ENCODE measurements at regions not wholly inside any gene's neighbourhood (a gene's known extent, or its start where the extent isn't known, plus 50 kb on each side); places are given as distances from the start of the nearest gene placed in this dataset.
"Not testable (repeated sequence)": the region's sequence is repeated elsewhere in the genome, so short reads cannot be mapped to it uniquely, and the experiment has no call there.

GRCh38 chr17:56710986-56711385 lies 117.5 kb downstream of the NOG start:
- H3K9ac ChIP-seq (ENCODE audit: low read depth in 1 of 2, low read length in 2 of 2): no peak overlapping the region
- no peaks in the 10 kb centered on the region for H3K36me3 ChIP-seq (ENCODE audit: control insufficient read depth in 2 of 2, insufficient read depth in 2 of 2, low read length in 2 of 2)
- H3K27ac ChIP-seq (ENCODE audit: low read depth in 2 of 2, low read length in 2 of 2): no peak overlapping the region
- H3K9me3 ChIP-seq (ENCODE audit: control insufficient read depth in 2 of 2, low read length in 2 of 2): no peaks in the 10 kb centered on the region
- H3K4me1 ChIP-seq (ENCODE audit: control insufficient read depth in 2 of 2, insufficient read depth in 2 of 2, low read length in 2 of 2): no peaks in the 10 kb centered on the region
- H3K4me3 ChIP-seq (ENCODE audit: low read length in 2 of 2): no peak overlapping the region
- peaks cover 0 to 2% of the 10 kb centered on the region in 2 donors for H3K27me3 ChIP-seq (ENCODE audit: control insufficient read depth in 2 of 2, insufficient read depth in 2 of 2, low read length in 2 of 2)

- H3K9me3 ChIP-seq (ENCODE audit: control insufficient read depth in 2 of 2, low read length in 2 of 2): no peaks in the 10 kb centered on the region
- H3K27me3 ChIP-seq (ENCODE audit: control insufficient read depth in 2 of 2, insufficient read depth in 2 of 2, low read length in 2 of 2): peaks cover 0 to 2% of the 10 kb centered on the region in 2 donors
- H3K4me1 ChIP-seq (ENCODE audit: control insufficient read depth in 2 of 2, insufficient read depth in 2 of 2, low read length in 2 of 2): no peaks in the 10 kb centered on the region
- no peak overlapping the region for H3K4me3 ChIP-seq (ENCODE audit: low read length in 2 of 2)
- no peak overlapping the region for H3K27ac ChIP-seq (ENCODE audit: low read depth in 2 of 2, low read length in 2 of 2)
- no peaks in the 10 kb centered on the region for H3K36me3 ChIP-seq (ENCODE audit: control insufficient read depth in 2 of 2, insufficient read depth in 2 of 2, low read length in 2 of 2)
- no peak overlapping the region for H3K9ac ChIP-seq (ENCODE audit: low read depth in 1 of 2, low read length in 2 of 2)
Measured at GRCh38 chr17:56715613-56716357, 117.9 kb downstream of the C17orf67 start.

GRCh38 chr17:56717471-56717870 lies 116.2 kb downstream of the C17orf67 start:
- Histone ChIP-seq H3K9ac (ENCODE audit: low read depth in 1 of 2, low read length in 2 of 2) (no peak overlapping the region), H3K4me3 (ENCODE audit: low read length in 2 of 2) (no peak overlapping the region), H3K4me1 (ENCODE audit: control insufficient read depth in 2 of 2, insufficient read depth in 2 of 2, low read length in 2 of 2) (no peaks in the 10 kb centered on the region), H3K9me3 (ENCODE audit: control insufficient read depth in 2 of 2, low read length in 2 of 2) (no peaks in the 10 kb centered on the region), H3K27ac (ENCODE audit: low read depth in 2 of 2, low read length in 2 of 2) (no peak overlapping the region), H3K36me3 (ENCODE audit: control insufficient read depth in 2 of 2, insufficient read depth in 2 of 2, low read length in 2 of 2) (no peaks in the 10 kb centered on the region), H3K27me3 (ENCODE audit: control insufficient read depth in 2 of 2, insufficient read depth in 2 of 2, low read length in 2 of 2) (peaks cover 0 to 2% of the 10 kb centered on the region in 2 donors)

- Histone ChIP-seq H3K4me3 (ENCODE audit: low read length in 2 of 2) (no peak overlapping the region), H3K36me3 (ENCODE audit: control insufficient read depth in 2 of 2, insufficient read depth in 2 of 2, low read length in 2 of 2) (no peaks in the 10 kb centered on the region), H3K27ac (ENCODE audit: low read depth in 2 of 2, low read length in 2 of 2) (no peak overlapping the region), H3K27me3 (ENCODE audit: control insufficient read depth in 2 of 2, insufficient read depth in 2 of 2, low read length in 2 of 2) (peaks cover 0 to 2% of the 10 kb centered on the region in 2 donors), H3K9me3 (ENCODE audit: control insufficient read depth in 2 of 2, low read length in 2 of 2) (no peaks in the 10 kb centered on the region), H3K9ac (ENCODE audit: low read depth in 1 of 2, low read length in 2 of 2) (no peak overlapping the region), H3K4me1 (ENCODE audit: control insufficient read depth in 2 of 2, insufficient read depth in 2 of 2, low read length in 2 of 2) (no peaks in the 10 kb centered on the region)
Measured at GRCh38 chr17:56718515-56718914, 115.2 kb downstream of the C17orf67 start.

GRCh38 chr17:56723421-56723820 lies 110.3 kb downstream of the C17orf67 start:
- H3K9me3 ChIP-seq (ENCODE audit: control insufficient read depth in 2 of 2, low read length in 2 of 2): no peaks in the 10 kb centered on the region
- no peaks in the 10 kb centered on the region for H3K27me3 ChIP-seq (ENCODE audit: control insufficient read depth in 2 of 2, insufficient read depth in 2 of 2, low read length in 2 of 2)
- H3K4me3 ChIP-seq (ENCODE audit: low read length in 2 of 2): no peak overlapping the region
- no peak overlapping the region for H3K9ac ChIP-seq (ENCODE audit: low read depth in 1 of 2, low read length in 2 of 2)
- H3K36me3 ChIP-seq (ENCODE audit: control insufficient read depth in 2 of 2, insufficient read depth in 2 of 2, low read length in 2 of 2): no peaks in the 10 kb centered on the region
- H3K27ac ChIP-seq (ENCODE audit: low read depth in 2 of 2, low read length in 2 of 2): no peak overlapping the region
- H3K4me1 ChIP-seq (ENCODE audit: control insufficient read depth in 2 of 2, insufficient read depth in 2 of 2, low read length in 2 of 2): peaks cover 0 to 3% of the 10 kb centered on the region in 2 donors

GRCh38 chr17:56724664-56725063 lies 109.1 kb downstream of the C17orf67 start:
- peaks cover 0 to 3% of the 10 kb centered on the region in 2 donors for H3K4me1 ChIP-seq (ENCODE audit: control insufficient read depth in 2 of 2, insufficient read depth in 2 of 2, low read length in 2 of 2)
- H3K27ac ChIP-seq (ENCODE audit: low read depth in 2 of 2, low read length in 2 of 2): no peak overlapping the region
- no peak overlapping the region for H3K4me3 ChIP-seq (ENCODE audit: low read length in 2 of 2)
- no peaks in the 10 kb centered on the region for H3K36me3 ChIP-seq (ENCODE audit: control insufficient read depth in 2 of 2, insufficient read depth in 2 of 2, low read length in 2 of 2)
- no peaks in the 10 kb centered on the region for H3K27me3 ChIP-seq (ENCODE audit: control insufficient read depth in 2 of 2, insufficient read depth in 2 of 2, low read length in 2 of 2)
- H3K9ac ChIP-seq (ENCODE audit: low read depth in 1 of 2, low read length in 2 of 2): no peak overlapping the region
- no peaks in the 10 kb centered on the region for H3K9me3 ChIP-seq (ENCODE audit: control insufficient read depth in 2 of 2, low read length in 2 of 2)

- Histone ChIP-seq H3K27me3 (ENCODE audit: control insufficient read depth in 2 of 2, insufficient read depth in 2 of 2, low read length in 2 of 2) (no peaks in the 10 kb centered on the region), H3K27ac (ENCODE audit: low read depth in 2 of 2, low read length in 2 of 2) (no peak overlapping the region), H3K4me1 (ENCODE audit: control insufficient read depth in 2 of 2, insufficient read depth in 2 of 2, low read length in 2 of 2) (peaks cover 0 to 3% of the 10 kb centered on the region in 2 donors), H3K36me3 (ENCODE audit: control insufficient read depth in 2 of 2, insufficient read depth in 2 of 2, low read length in 2 of 2) (no peaks in the 10 kb centered on the region), H3K9me3 (ENCODE audit: control insufficient read depth in 2 of 2, low read length in 2 of 2) (no peaks in the 10 kb centered on the region), H3K4me3 (ENCODE audit: low read length in 2 of 2) (no peak overlapping the region), H3K9ac (ENCODE audit: low read depth in 1 of 2, low read length in 2 of 2) (no peak overlapping the region)
Measured at GRCh38 chr17:56725144-56725543, 108.6 kb downstream of the C17orf67 start.

- no peak overlapping the region for H3K27ac ChIP-seq (ENCODE audit: low read depth in 2 of 2, low read length in 2 of 2)
- peaks cover 0 to 3% of the 10 kb centered on the region in 2 donors for H3K4me1 ChIP-seq (ENCODE audit: control insufficient read depth in 2 of 2, insufficient read depth in 2 of 2, low read length in 2 of 2)
- H3K4me3 ChIP-seq (ENCODE audit: low read length in 2 of 2): no peak overlapping the region
- no peak overlapping the region for H3K9ac ChIP-seq (ENCODE audit: low read depth in 1 of 2, low read length in 2 of 2)
- H3K27me3 ChIP-seq (ENCODE audit: control insufficient read depth in 2 of 2, insufficient read depth in 2 of 2, low read length in 2 of 2): no peaks in the 10 kb centered on the region
- no peaks in the 10 kb centered on the region for H3K36me3 ChIP-seq (ENCODE audit: control insufficient read depth in 2 of 2, insufficient read depth in 2 of 2, low read length in 2 of 2)
- H3K9me3 ChIP-seq (ENCODE audit: control insufficient read depth in 2 of 2, low read length in 2 of 2): no peaks in the 10 kb centered on the region
Measured at GRCh38 chr17:56727876-56728617, 105.7 kb downstream of the C17orf67 start.

- not testable (repeated sequence) for H3K36me3 ChIP-seq (ENCODE audit: control insufficient read depth in 2 of 2, insufficient read depth in 2 of 2, low read length in 2 of 2); H3K4me1 ChIP-seq (ENCODE audit: control insufficient read depth in 2 of 2, insufficient read depth in 2 of 2, low read length in 2 of 2); H3K4me3 ChIP-seq (ENCODE audit: low read length in 2 of 2); H3K27me3 ChIP-seq (ENCODE audit: control insufficient read depth in 2 of 2, insufficient read depth in 2 of 2, low read length in 2 of 2); H3K9ac ChIP-seq (ENCODE audit: low read depth in 1 of 2, low read length in 2 of 2); H3K9me3 ChIP-seq (ENCODE audit: control insufficient read depth in 2 of 2, low read length in 2 of 2); H3K27ac ChIP-seq (ENCODE audit: low read depth in 2 of 2, low read length in 2 of 2)
Measured at GRCh38 chr17:56731096-56731495, 102.6 kb downstream of the C17orf67 start.

- Histone ChIP-seq H3K4me1 (ENCODE audit: control insufficient read depth in 2 of 2, insufficient read depth in 2 of 2, low read length in 2 of 2) (no peaks in the 10 kb centered on the region), H3K4me3 (ENCODE audit: low read length in 2 of 2) (no peak overlapping the region), H3K9ac (ENCODE audit: low read depth in 1 of 2, low read length in 2 of 2) (no peak overlapping the region), H3K27me3 (ENCODE audit: control insufficient read depth in 2 of 2, insufficient read depth in 2 of 2, low read length in 2 of 2) (no peaks in the 10 kb centered on the region), H3K36me3 (ENCODE audit: control insufficient read depth in 2 of 2, insufficient read depth in 2 of 2, low read length in 2 of 2) (no peaks in the 10 kb centered on the region), H3K27ac (ENCODE audit: low read depth in 2 of 2, low read length in 2 of 2) (no peak overlapping the region), H3K9me3 (ENCODE audit: control insufficient read depth in 2 of 2, low read length in 2 of 2) (no peaks in the 10 kb centered on the region)
Measured at GRCh38 chr17:56733833-56734232, 99.9 kb downstream of the C17orf67 start.
